ENCODE measurements at regions not wholly inside any gene's neighbourhood (a gene's known extent, or its start where the extent isn't known, plus 50 kb on each side); places are given as distances from the start of the nearest gene placed in this dataset.

DNA sequence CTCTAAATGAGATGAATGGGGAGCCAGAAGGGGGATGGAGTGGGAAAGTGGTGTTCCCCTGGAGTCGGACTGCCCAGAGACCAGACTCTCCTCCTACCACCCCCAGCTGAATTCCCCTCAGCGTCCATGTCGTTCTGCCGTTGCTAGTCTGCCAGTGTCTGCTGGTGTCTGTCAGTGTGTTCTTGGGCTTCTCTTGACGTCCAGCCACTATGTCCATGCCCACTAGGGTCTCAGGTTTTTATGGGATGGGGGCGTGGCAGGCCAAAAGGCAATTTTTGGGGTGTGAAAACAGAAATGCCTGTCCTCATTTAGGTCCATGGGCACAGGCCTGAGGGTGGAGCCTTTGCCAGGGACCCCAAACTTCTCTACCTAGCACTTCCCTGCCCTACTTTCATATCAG lies 589.6 kb downstream of the IGSF11 start:
- no peak for TF ChIP-seq POLR2A (IDR thresholded peaks at IDR 0.05)
- TF ChIP-seq, protein P1, sequence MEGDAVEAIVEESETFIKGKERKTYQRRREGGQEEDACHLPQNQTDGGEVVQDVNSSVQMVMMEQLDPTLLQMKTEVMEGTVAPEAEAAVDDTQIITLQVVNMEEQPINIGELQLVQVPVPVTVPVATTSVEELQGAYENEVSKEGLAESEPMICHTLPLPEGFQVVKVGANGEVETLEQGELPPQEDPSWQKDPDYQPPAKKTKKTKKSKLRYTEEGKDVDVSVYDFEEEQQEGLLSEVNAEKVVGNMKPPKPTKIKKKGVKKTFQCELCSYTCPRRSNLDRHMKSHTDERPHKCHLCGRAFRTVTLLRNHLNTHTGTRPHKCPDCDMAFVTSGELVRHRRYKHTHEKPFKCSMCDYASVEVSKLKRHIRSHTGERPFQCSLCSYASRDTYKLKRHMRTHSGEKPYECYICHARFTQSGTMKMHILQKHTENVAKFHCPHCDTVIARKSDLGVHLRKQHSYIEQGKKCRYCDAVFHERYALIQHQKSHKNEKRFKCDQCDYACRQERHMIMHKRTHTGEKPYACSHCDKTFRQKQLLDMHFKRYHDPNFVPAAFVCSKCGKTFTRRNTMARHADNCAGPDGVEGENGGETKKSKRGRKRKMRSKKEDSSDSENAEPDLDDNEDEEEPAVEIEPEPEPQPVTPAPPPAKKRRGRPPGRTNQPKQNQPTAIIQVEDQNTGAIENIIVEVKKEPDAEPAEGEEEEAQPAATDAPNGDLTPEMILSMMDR (IDR thresholded peaks at IDR 0.05), result no peak
